HEK293 (cell line): ENCODE measurements at regions not wholly inside any gene's neighbourhood (a gene's known extent, or its start where the extent isn't known, plus 50 kb on each side); places are given as distances from the start of the nearest gene placed in this dataset.

Source experiments
- CTCF ChIA-PET: fragments of 350-600 bp; formaldehyde crosslinking; extraction: SDS; loops from one replicate; lab custom pipeline; 2021; ENCODE audit warnings: antibody characterized with exemption; lab: Yijun Ruan, JAX
- POLR2A ChIA-PET: fragments of 300-600 bp; formaldehyde crosslinking; extraction: SDS; loops from one replicate; lab custom pipeline; 2020; ENCODE audit warnings: antibody characterized with exemption, inconsistent platforms; lab: Yijun Ruan, JAX
- H3K27ac ChIP-seq: fragments of 200-500 bp; sonication (Bioruptor generic); 2 replicates; pipeline ENCODE4 v1.5.1; 2014; ENCODE audit warnings: low read depth, low read length, control low read depth, inconsistent platforms; ENCODE audit errors: extremely low read depth
- H3K36me3 ChIP-seq, 2 experiments: fragments of 200-500 bp in 1 of 2; sonication (Bioruptor generic) in 1 of 2; 1 replicate in 1 of 2; 2 replicates in 1 of 2; pipeline ENCODE4 v1.5.1; 2014 to 2017; ENCODE audit warnings: inconsistent platforms in 2 of 2, low read length in 2 of 2; ENCODE audit not compliant: control insufficient read depth in 2 of 2, insufficient read depth in 1 of 2
- H3K4me1 ChIP-seq: fragments of 200-500 bp; sonication (Bioruptor generic); 2 replicates; pipeline ENCODE4 v1.5.1; 2014; ENCODE audit warnings: mild to moderate bottlenecking, low read length, inconsistent platforms; ENCODE audit not compliant: control insufficient read depth, insufficient read depth
- H3K4me3 ChIP-seq: 2 replicates; pipeline ENCODE4 v1.5.1; 2011; ENCODE audit warnings: low read depth, mild to moderate bottlenecking, control low read depth, low read length, moderate library complexity
- H3K9me3 ChIP-seq: fragments of 200-500 bp; sonication (Bioruptor generic); 2 replicates; pipeline ENCODE4 v1.5.1; 2014; ENCODE audit warnings: low read depth, low read length, inconsistent platforms; ENCODE audit not compliant: control insufficient read depth, insufficient read depth
- REPIN1 ChIP-seq: fragments of 450-650 bp; formaldehyde crosslinking; IDR thresholded peaks from 2 replicates; pipeline ENCODE4 v1.5.1; 2017; ENCODE audit warnings: missing biosample characterization, missing genetic modification characterization, low read depth
- SCRT1 ChIP-seq: fragments of 450-650 bp; formaldehyde crosslinking; IDR thresholded peaks from 2 replicates; pipeline ENCODE4 v1.5.1; 2016; ENCODE audit warnings: missing biosample characterization, missing genetic modification characterization, borderline replicate concordance
- SETDB1 ChIP-seq: IDR thresholded peaks from one replicate; pipeline ENCODE4 v1.6.1; 2017; ENCODE audit warnings: mild to moderate bottlenecking, low read length, moderate library complexity, mixed read lengths; ENCODE audit not compliant: insufficient read length
- SP2 ChIP-seq: fragments of 450-650 bp; formaldehyde crosslinking; IDR thresholded peaks from 2 replicates; pipeline ENCODE4 v1.5.1; 2016; ENCODE audit warnings: missing biosample characterization, missing genetic modification characterization
- TRIM28 ChIP-seq: IDR thresholded peaks from 2 replicates; pipeline ENCODE4 v1.6.1; 2011; ENCODE audit warnings: low read length, control low read depth, borderline replicate concordance
- ZBTB1 ChIP-seq: fragments of 450-650 bp; formaldehyde crosslinking; IDR thresholded peaks from 2 replicates; pipeline ENCODE4 v1.5.1; 2016; ENCODE audit warnings: missing biosample characterization, missing genetic modification characterization
- ZNF155 ChIP-seq: fragments of 450-650 bp; formaldehyde crosslinking; IDR thresholded peaks from 2 replicates; pipeline ENCODE4 v1.5.1; 2016; ENCODE audit warnings: missing biosample characterization, missing genetic modification characterization
- ZNF16 ChIP-seq: fragments of 450-650 bp; formaldehyde crosslinking; IDR thresholded peaks from 2 replicates; pipeline ENCODE4 v1.5.1; 2016; ENCODE audit warnings: low read depth, missing biosample characterization, missing genetic modification characterization
- ZNF202 ChIP-seq: fragments of 450-650 bp; formaldehyde crosslinking; IDR thresholded peaks from 2 replicates; pipeline ENCODE4 v1.5.1; 2016; ENCODE audit warnings: missing biosample characterization, missing genetic modification characterization, borderline replicate concordance
- ZNF221 ChIP-seq: fragments of 450-650 bp; formaldehyde crosslinking; IDR thresholded peaks from 2 replicates; pipeline ENCODE4 v1.5.1; 2017; ENCODE audit warnings: missing biosample characterization, missing genetic modification characterization, borderline replicate concordance
- ZNF366 ChIP-seq: fragments of 450-650 bp; formaldehyde crosslinking; conservative IDR thresholded peaks from 2 replicates; pipeline ENCODE4 v1.5.1; 2016; ENCODE audit warnings: missing biosample characterization, missing genetic modification characterization
- ZNF416 ChIP-seq: fragments of 450-650 bp; formaldehyde crosslinking; IDR thresholded peaks from 2 replicates; pipeline ENCODE4 v1.5.1; 2016; ENCODE audit warnings: missing biosample characterization, missing genetic modification characterization
- ZNF423 ChIP-seq: fragments of 450-650 bp; formaldehyde crosslinking; IDR thresholded peaks from 2 replicates; pipeline ENCODE4 v1.5.1; 2016; ENCODE audit warnings: missing biosample characterization, missing genetic modification characterization
- ZNF626 ChIP-seq: fragments of 450-650 bp; sonication (Bioruptor Pico); formaldehyde crosslinking; IDR thresholded peaks from 2 replicates; pipeline ENCODE4 v1.5.1; 2018; ENCODE audit warnings: missing biosample characterization, missing genetic modification characterization, inconsistent platforms
- ZNF776 ChIP-seq: fragments of 450-650 bp; formaldehyde crosslinking; IDR thresholded peaks from 2 replicates; pipeline ENCODE4 v1.5.0; 2017; ENCODE audit warnings: missing biosample characterization, missing genetic modification characterization, borderline replicate concordance
- ZNF791 ChIP-seq: fragments of 450-650 bp; formaldehyde crosslinking; IDR thresholded peaks from 2 replicates; pipeline ENCODE4 v1.5.1; 2016; ENCODE audit warnings: missing biosample characterization, missing genetic modification characterization
- ZNF837 ChIP-seq: fragments of 450-650 bp; formaldehyde crosslinking; IDR thresholded peaks from 2 replicates; pipeline ENCODE4 v1.5.1; 2016; ENCODE audit warnings: missing biosample characterization, missing genetic modification characterization
- TF ChIP-seq, protein P1 (sequence below): fragments of 450-650 bp; formaldehyde crosslinking; IDR thresholded peaks from 2 replicates; pipeline ENCODE4 v1.5.1; 2016; ENCODE audit warnings: missing biosample characterization, missing genetic modification characterization
- TF ChIP-seq, protein P2 (sequence below): fragments of 450-650 bp; formaldehyde crosslinking; IDR thresholded peaks from 2 replicates; pipeline ENCODE4 v1.5.1; 2016; ENCODE audit warnings: missing biosample characterization, missing genetic modification characterization
- TF ChIP-seq, protein P3 (sequence below): fragments of 450-650 bp; formaldehyde crosslinking; IDR thresholded peaks from 2 replicates; pipeline ENCODE4 v1.5.1; 2016; ENCODE audit warnings: missing biosample characterization, missing genetic modification characterization
- TF ChIP-seq, protein P4 (sequence below): fragments of 450-650 bp; IDR thresholded peaks from 2 replicates; pipeline ENCODE4 v1.5.1; 2018; ENCODE audit warnings: missing biosample characterization, mild to moderate bottlenecking, missing genetic modification characterization

DNA sequence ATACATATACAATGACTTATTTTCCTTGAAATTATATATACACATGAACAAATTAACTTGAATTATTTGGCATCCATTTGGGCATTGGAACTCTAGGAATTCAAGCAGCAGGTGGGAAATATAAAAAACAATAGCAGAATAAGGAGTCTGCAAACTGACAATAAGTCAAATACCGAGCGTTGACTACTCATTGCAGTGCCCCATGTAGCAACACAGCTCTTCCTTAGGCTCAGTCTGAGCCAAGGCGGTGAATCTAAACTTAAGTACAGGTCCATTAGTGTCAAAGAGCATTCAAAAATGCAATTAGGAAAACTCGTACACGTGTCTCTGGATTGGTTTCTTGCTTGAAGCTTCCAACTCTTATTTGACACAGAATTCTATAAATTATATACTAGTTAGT lies 462.5 kb upstream of the KLF12 start:
- ChIA-PET POLR2A (no interaction called here), CTCF (no interaction called here)
- Histone ChIP-seq H3K4me3 (no peak overlapping the region), H3K4me1 (no peaks in the 10 kb centered on the region), H3K27ac (no peak overlapping the region), H3K9me3 (no peaks in the 10 kb centered on the region), H3K36me3 (no peaks in the 10 kb centered on the region)
- TF ChIP-seq TRIM28, result no peak
- TF ChIP-seq ZNF366 (tag by site-specific recombination), result no peak
- no peak for TF ChIP-seq ZBTB1
- TF ChIP-seq ZNF16 (tag by site-specific recombination), result no peak

DNA sequence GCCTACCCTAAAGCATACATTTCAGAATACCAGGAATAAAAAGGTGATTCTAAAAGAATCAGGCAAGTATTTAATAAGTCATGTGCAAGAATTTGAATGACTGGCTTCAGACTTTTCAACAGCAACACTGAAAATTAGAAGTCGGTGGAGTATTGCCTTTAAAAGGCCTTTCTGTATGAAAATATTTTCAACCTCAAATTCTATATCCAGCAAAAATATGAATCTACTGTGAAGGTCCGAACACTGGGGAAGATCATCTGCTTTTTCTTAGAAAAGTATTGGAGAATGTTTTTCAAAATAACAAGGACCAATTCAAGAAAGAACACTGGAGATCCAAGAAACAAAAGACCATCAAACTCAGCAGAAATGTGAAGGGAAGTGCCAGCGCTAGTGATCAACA lies 459.5 kb upstream of the KLF12 start:
- no peak overlapping the region for H3K27ac ChIP-seq
- no peaks in the 10 kb centered on the region for H3K9me3 ChIP-seq
- TF ChIP-seq ZNF416 (tag by site-specific recombination), result no peak
- TF ChIP-seq ZNF155, result no peak
- TF ChIP-seq SETDB1, result peak; percentile 96
- TF ChIP-seq ZNF776 (tag by site-specific recombination), result no peak
- TF ChIP-seq, protein P1, sequence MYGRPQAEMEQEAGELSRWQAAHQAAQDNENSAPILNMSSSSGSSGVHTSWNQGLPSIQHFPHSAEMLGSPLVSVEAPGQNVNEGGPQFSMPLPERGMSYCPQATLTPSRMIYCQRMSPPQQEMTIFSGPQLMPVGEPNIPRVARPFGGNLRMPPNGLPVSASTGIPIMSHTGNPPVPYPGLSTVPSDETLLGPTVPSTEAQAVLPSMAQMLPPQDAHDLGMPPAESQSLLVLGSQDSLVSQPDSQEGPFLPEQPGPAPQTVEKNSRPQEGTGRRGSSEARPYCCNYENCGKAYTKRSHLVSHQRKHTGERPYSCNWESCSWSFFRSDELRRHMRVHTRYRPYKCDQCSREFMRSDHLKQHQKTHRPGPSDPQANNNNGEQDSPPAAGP (tag by site-specific recombination), result no peak
- 0 out of 2 replicates have a peak, but pooled peaks have one; percentile 41 for TF ChIP-seq TRIM28
- POLR2A ChIA-PET, result no interaction called here
- CTCF ChIA-PET, result no interaction called here
- no peaks in the 10 kb centered on the region for H3K36me3 ChIP-seq
- H3K4me3 ChIP-seq, result no peak overlapping the region
- H3K4me1 ChIP-seq, result no peaks in the 10 kb centered on the region

DNA sequence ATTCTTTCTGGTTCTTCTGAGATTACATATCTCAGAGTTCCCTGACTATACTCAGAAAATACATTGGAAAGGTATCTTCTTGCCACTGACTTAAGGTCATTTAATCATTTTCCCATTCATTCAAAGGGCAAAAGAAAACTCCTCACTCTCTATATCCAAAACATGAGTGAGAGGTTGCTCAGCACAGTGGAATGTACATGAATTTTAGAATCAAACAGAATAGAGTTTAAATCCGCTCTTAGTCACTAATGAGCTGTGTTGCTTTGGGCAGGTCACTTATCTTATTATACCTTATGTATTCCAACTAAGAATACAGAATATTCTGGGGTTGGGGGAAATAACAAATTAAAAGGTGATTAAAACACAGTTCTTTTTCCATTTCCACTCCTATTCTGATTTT lies 452.6 kb upstream of the KLF12 start:
- no peak overlapping the region for H3K27ac ChIP-seq
- H3K4me1 ChIP-seq, result no peaks in the 10 kb centered on the region
- no peaks in the 10 kb centered on the region for H3K9me3 ChIP-seq
- no peak overlapping the region for H3K4me3 ChIP-seq
- ChIA-PET CTCF (no interaction called here), POLR2A (no interaction called here)
- no peaks in the 10 kb centered on the region for H3K36me3 ChIP-seq
- no peak for TF ChIP-seq ZNF791 (tag by site-specific recombination)
- no peak for TF ChIP-seq ZNF423 (tag by site-specific recombination)
- TF ChIP-seq ZNF202 (tag by site-specific recombination), result no peak
- TF ChIP-seq SCRT1, result no peak
- TF ChIP-seq REPIN1 (tag by site-specific recombination), result no peak
- TF ChIP-seq ZNF155, result no peak
- TF ChIP-seq, protein P2, sequence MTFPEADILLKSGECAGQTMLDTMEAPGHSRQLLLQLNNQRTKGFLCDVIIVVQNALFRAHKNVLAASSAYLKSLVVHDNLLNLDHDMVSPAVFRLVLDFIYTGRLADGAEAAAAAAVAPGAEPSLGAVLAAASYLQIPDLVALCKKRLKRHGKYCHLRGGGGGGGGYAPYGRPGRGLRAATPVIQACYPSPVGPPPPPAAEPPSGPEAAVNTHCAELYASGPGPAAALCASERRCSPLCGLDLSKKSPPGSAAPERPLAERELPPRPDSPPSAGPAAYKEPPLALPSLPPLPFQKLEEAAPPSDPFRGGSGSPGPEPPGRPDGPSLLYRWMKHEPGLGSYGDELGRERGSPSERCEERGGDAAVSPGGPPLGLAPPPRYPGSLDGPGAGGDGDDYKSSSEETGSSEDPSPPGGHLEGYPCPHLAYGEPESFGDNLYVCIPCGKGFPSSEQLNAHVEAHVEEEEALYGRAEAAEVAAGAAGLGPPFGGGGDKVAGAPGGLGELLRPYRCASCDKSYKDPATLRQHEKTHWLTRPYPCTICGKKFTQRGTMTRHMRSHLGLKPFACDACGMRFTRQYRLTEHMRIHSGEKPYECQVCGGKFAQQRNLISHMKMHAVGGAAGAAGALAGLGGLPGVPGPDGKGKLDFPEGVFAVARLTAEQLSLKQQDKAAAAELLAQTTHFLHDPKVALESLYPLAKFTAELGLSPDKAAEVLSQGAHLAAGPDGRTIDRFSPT (tag by site-specific recombination), result no peak
- TF ChIP-seq, protein P1 (tag by site-specific recombination), result no peak
- TF ChIP-seq ZNF837, result no peak
- TF ChIP-seq SP2 (tag by site-specific recombination), result no peak
- TF ChIP-seq ZNF626, result no peak
- TF ChIP-seq, protein P3, sequence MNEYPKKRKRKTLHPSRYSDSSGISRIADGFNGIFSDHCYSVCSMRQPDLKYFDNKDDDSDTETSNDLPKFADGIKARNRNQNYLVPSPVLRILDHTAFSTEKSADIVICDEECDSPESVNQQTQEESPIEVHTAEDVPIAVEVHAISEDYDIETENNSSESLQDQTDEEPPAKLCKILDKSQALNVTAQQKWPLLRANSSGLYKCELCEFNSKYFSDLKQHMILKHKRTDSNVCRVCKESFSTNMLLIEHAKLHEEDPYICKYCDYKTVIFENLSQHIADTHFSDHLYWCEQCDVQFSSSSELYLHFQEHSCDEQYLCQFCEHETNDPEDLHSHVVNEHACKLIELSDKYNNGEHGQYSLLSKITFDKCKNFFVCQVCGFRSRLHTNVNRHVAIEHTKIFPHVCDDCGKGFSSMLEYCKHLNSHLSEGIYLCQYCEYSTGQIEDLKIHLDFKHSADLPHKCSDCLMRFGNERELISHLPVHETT (tag by site-specific recombination), result no peak
- TF ChIP-seq, protein P4, sequence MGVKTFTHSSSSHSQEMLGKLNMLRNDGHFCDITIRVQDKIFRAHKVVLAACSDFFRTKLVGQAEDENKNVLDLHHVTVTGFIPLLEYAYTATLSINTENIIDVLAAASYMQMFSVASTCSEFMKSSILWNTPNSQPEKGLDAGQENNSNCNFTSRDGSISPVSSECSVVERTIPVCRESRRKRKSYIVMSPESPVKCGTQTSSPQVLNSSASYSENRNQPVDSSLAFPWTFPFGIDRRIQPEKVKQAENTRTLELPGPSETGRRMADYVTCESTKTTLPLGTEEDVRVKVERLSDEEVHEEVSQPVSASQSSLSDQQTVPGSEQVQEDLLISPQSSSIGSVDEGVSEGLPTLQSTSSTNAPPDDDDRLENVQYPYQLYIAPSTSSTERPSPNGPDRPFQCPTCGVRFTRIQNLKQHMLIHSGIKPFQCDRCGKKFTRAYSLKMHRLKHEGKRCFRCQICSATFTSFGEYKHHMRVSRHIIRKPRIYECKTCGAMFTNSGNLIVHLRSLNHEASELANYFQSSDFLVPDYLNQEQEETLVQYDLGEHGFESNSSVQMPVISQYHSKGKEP, result no peak
- TF ChIP-seq ZNF221, result no peak
